Activated T-cell treated with anti-CD3 and anti-CD28 coated beads, Interleukin-2, amount 50 U/mL, for 72 hours (primary cell): ENCODE measurements at regions not wholly inside any gene's neighbourhood (a gene's known extent, or its start where the extent isn't known, plus 50 kb on each side); places are given as distances from the start of the nearest gene placed in this dataset.

Experiments
- ATAC-seq, 2 donors: fragments of 150-1000 bp; cut with Tn5 transposase; replicated peaks in 1 of 2; 2 replicates each; pipeline ENCODE4 v1.10.0; 2021; ENCODE audit warnings: moderate library complexity in 2 of 2, mild to moderate bottlenecking in 1 of 2
- DNase-seq, 2 donors: peaks; one replicate each; pipeline ENCODE4 v3.0.0; 2021 to 2022; ENCODE audit warnings: mixed read lengths in 1 of 2
- H3K27ac Mint-ChIP-seq: one replicate; pipeline ENCODE4 v1.8.0; 2022; ENCODE audit warnings: mild to moderate bottlenecking, moderate library complexity, mixed read lengths
- H3K27me3 Mint-ChIP-seq: one replicate; pipeline ENCODE4 v1.8.0; 2022; ENCODE audit warnings: low read depth, mixed read lengths
- H3K36me3 Mint-ChIP-seq, 2 donors: one replicate each; pipeline ENCODE4 v1.8.0; 2022; ENCODE audit warnings: mixed read lengths in 2 of 2, mild to moderate bottlenecking in 1 of 2; ENCODE audit not compliant: insufficient read depth in 2 of 2
- H3K4me1 Mint-ChIP-seq: one replicate; pipeline ENCODE4 v1.8.0; 2022; ENCODE audit warnings: low read depth, mixed read lengths
- H3K4me3 Mint-ChIP-seq, 2 donors: one replicate each; pipeline ENCODE4 v1.8.0; 2022; ENCODE audit warnings: mild to moderate bottlenecking in 2 of 2, mixed read lengths in 2 of 2, moderate library complexity in 2 of 2
- H3K9me3 Mint-ChIP-seq, 2 donors: one replicate each; pipeline ENCODE4 v1.8.0; 2022; ENCODE audit warnings: mixed read lengths in 2 of 2

DNA sequence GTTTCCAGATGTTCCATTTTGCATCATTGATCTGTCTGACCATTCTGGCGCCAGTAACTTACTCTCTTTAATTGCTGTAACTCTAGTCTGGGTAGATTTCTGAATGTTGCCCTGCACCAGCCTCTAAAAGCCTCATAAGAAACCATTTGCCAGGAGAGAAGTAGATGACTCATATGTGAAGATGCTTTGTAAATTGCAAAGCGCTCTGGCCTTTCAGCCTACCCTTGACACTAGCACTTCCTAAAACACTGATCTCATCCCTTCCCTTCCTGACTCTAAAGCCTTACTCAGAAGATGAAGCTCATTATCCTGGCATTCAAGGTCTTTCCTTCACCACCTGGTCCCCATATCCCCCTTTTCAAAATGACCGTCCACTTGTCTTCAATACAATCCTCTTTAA is 193.2 kb upstream of the MEX3C start:
- Mint-ChIP-seq H3K36me3 (no peaks in the 10 kb centered on the region), H3K27me3 (peaks cover 29% of the 10 kb centered on the region), H3K9me3 (no peaks in the 10 kb centered on the region), H3K27ac (no peak overlapping the region), H3K4me1 (no peaks in the 10 kb centered on the region), H3K4me3 (no peak overlapping the region)
- DNase-seq (no peak), ATAC-seq (peak in 1 of 2 donors; percentile 55)

DNA sequence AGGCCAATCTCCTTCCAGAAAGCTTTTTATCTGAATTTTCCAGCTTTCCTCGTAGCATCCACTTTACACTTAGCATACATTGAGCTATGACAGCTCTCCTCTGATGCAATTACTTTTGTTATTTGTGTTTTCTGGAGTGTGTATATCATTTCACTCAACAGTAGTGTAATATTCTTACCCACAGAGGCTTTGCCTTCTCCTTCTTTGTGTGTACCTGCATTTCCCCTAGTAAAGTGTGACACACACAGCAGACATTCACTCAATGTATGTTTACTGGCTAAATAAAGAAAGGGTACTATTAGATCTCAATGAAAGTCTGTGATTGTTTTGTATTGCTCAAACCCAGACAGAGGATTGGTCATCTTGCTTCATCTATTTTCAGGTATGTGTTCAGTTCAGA is 193.7 kb upstream of the MEX3C start:
- Mint-ChIP-seq H3K27ac (no peak overlapping the region), H3K9me3 (no peaks in the 10 kb centered on the region), H3K4me3 (peak overlapping the region in 1 of 2 donors; percentile 29), H3K27me3 (peaks cover 29% of the 10 kb centered on the region), H3K36me3 (no peaks in the 10 kb centered on the region), H3K4me1 (no peaks in the 10 kb centered on the region)
- peak in 1 of 2 donors; percentile 89 for ATAC-seq
- no peak for DNase-seq

DNA sequence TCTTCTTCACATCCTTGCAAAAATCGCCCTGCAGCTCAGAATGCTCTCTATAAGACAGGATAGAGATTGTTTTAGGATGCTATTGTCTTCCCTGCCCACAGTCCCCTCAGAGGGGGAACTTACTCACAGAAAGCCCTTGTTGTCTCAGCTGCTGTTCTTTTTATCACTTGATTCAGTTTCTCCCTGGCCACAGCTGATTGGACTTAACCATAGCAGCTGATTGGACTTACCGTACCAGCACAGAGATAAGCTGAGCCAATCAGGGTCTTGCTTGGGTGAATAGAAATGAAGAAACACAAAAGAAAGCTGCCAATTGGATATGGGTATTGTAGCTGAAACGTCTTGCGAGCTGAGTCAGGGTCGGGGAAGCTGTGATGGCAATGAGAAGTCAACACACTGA is 194.2 kb upstream of the MEX3C start:
- Mint-ChIP-seq H3K4me3 (no peak overlapping the region), H3K4me1 (no peaks in the 10 kb centered on the region), H3K36me3 (no peaks in the 10 kb centered on the region), H3K9me3 (no peaks in the 10 kb centered on the region), H3K27ac (no peak overlapping the region), H3K27me3 (peaks cover 29% of the 10 kb centered on the region)
- DNase-seq (no peak), ATAC-seq (peak in 1 of 2 donors; percentile 32)

DNA sequence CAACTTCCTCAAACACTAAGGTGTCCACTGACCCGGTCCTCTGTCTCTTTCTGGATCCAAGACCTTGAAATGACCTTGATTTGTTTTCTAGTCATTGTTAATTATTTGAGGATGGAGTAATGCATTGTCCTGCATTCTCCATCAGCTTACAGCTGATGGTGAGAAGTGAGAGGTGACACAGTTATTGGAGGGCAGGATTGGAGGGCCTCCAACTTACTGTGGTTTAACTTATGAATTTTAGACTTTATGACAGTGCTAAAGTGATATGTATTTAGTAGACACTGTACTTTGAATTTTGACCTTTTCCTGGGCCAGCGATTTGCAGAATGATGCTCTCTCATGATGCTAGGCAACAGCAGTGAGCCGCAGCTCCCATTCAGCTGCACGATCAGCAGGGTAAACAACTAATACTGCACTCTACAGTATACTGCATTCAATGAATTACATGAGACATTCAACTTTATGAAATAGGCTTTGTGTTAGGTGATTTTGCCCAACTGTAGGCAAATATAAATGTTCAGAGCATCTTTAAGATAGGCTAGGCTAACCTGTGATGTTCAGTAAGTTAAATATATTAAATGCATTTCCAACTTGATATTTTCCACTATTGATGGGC is 200.0 kb upstream of the MEX3C start:
- DNase-seq = no peak
- Mint-ChIP-seq H3K9me3 (no peaks in the 10 kb centered on the region), H3K27me3 (peaks cover 17% of the 10 kb centered on the region), H3K4me3 (no peak overlapping the region), H3K27ac (no peak overlapping the region), H3K36me3 (no peaks in the 10 kb centered on the region), H3K4me1 (no peaks in the 10 kb centered on the region)
- no peak for ATAC-seq

DNA sequence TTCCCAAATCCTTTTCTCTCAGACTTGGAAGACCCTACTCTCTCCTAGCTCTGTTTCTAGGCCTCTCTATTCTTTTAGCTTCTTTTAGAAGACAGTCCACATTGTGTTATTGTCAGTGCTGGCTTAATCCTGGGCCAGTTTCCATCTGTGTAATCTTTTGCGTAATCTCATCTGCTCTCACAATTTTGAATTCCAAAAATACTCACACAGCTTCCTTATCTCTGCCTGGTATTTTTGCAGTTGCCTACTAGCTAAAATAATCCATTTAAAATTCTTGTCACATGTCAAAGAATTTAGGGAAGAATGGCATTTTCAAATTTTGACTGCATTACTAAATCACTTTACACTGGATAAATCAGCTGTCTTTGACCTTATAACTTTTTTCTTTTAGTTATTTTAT is 200.6 kb upstream of the MEX3C start:
- Mint-ChIP-seq H3K27me3 (peaks cover 16% of the 10 kb centered on the region), H3K9me3 (no peaks in the 10 kb centered on the region), H3K36me3 (no peaks in the 10 kb centered on the region), H3K4me1 (no peaks in the 10 kb centered on the region), H3K4me3 (no peak overlapping the region), H3K27ac (no peak overlapping the region)
- ATAC-seq = no peak
- no peak for DNase-seq

DNA sequence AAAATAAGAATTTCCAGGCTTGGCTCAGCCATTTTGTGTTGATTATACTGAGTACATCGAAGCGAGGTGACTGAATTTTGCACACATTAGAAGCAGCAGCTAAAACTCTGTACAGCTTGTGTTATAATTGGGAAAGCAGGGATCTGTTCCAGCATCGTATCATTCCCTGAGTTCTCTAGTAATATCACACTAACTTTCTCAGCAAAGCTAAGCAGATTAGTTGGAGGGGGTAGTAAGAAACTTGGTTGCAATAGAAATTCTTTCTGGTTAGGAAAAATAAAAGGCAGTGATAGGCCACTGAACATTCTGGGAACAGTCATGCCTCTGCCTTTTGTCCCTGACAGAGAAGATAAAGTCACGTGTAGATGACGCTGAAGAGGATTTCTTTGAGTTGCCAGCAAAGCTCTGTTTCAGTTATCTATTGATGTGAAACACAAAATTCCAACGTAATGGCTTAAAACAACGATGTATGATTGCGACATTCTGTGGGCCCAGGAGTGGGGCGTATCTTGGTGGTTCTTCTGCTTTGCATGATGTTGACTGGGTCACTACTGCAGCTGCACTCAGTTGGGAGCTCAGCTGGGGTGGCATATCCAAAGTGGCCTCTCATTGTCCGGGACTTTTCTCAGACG is 202.1 kb upstream of the MEX3C start:
- no peak for ATAC-seq
- Mint-ChIP-seq H3K27ac (no peak overlapping the region), H3K36me3 (no peaks in the 10 kb centered on the region), H3K4me3 (no peak overlapping the region), H3K4me1 (no peaks in the 10 kb centered on the region), H3K9me3 (no peaks in the 10 kb centered on the region), H3K27me3 (peaks cover 6% of the 10 kb centered on the region)
- no peak for DNase-seq

DNA sequence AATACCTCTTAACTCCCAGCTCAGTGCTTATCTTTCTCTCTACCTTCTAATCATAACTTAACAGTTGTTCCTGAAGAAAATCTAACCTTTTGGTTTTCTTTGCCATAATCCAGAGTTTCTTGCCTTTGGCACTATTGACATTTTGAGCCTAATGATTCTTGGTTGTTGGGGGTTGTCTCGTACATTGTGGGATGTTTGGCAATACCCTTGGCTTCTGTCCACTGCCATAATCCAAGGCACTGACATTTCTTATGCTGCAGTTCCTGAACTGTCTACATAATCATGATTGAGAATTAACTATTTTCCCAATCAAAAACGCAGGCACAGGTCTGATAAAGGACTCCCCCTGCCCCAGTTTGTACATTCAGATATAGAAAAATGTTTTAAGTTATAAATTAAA is 203.2 kb upstream of the MEX3C start:
- H3K9me3 Mint-ChIP-seq = no peaks in the 10 kb centered on the region
- H3K4me1 Mint-ChIP-seq = no peaks in the 10 kb centered on the region
- ATAC-seq (no peak), DNase-seq (no peak)
- no peak overlapping the region for H3K27ac Mint-ChIP-seq
- no peak overlapping the region for H3K4me3 Mint-ChIP-seq
- peaks cover 6% of the 10 kb centered on the region for H3K27me3 Mint-ChIP-seq
- H3K36me3 Mint-ChIP-seq = no peaks in the 10 kb centered on the region

DNA sequence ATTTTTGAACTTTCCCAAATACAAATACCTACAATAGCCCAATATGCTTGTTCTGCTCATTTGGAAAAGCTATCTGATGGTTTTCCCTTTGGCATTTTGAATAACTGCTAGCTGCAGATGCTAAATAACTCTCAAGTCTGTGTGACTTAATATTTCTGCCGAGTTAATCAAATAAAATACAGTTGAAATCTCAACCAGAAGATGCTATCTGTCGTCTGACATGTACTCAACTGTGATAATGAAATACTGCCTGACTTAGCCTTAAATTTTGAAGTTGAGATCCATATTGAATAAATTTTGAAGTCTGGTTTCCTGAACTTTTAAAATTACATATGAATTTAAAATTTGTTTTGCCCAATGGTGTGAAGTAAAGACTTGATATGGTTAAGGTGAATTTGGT is 204.4 kb upstream of the MEX3C start:
- Mint-ChIP-seq H3K27ac (no peak overlapping the region), H3K27me3 (peaks cover 6% of the 10 kb centered on the region), H3K9me3 (no peaks in the 10 kb centered on the region), H3K36me3 (no peaks in the 10 kb centered on the region), H3K4me1 (no peaks in the 10 kb centered on the region), H3K4me3 (no peak overlapping the region)
- DNase-seq (no peak), ATAC-seq (no peak)

DNA sequence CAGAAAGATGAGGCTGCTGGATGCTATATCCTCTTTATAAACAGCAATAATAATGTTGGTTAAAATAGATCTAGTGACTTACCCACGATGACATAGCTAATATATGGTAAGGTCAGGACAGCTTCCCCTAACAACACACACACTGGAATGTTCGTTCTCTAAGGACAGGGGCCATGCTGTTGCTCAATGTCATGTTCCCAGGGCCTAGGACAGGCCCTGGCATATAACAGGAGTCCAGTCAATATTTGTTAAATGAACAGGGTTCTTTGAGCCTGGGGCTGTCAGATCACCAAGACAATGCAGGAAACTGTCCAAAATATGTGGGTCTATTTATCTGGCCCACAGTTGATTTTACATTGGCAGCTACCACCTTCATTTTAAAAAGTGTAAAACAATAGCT is 207.1 kb upstream of the MEX3C start:
- Mint-ChIP-seq H3K4me1 (no peaks in the 10 kb centered on the region), H3K27ac (no peak overlapping the region), H3K9me3 (no peaks in the 10 kb centered on the region), H3K4me3 (no peak overlapping the region), H3K36me3 (no peaks in the 10 kb centered on the region), H3K27me3 (no peaks in the 10 kb centered on the region)
- no peak for ATAC-seq
- no peak for DNase-seq

DNA sequence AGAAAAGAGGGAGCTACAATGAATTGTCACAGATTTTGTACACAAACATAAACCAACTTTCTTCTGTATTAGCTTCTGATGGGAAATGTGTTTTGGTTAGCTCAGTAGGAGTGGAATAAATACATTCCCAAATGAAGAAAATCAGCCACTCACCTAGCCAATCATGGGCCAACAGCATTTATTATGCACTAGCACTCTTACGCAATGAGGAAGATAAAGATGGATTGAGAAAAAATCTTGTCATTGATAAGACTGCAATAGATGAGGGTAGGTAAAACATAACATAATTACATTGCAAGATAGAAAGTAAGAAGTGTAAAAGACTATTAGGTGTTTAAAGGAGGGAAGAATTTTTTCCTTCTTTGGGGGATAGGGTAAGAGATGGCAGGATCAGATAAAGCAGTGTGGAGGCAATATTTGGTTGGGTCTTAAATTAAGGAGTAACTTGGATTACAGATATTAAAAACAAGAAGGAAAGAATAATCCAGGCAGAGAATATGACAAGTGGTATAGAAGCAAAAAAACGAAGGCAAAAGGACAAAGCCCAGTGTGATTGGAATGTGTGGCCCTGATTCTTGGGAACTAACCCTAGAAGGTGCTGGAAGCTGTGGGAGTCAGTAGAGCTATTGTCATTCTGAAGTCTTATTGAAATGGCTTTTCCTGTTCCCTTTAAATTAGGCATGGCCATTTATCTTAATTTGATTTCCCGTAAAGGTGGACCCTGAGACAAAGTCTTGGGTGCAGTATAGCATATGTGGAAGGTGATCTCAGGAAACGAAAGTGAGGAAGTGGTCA is 208.4 kb upstream of the MEX3C start:
- H3K9me3 Mint-ChIP-seq = no peaks in the 10 kb centered on the region
- peak overlapping the region; percentile 16 for H3K27ac Mint-ChIP-seq
- DNase-seq (no peak), ATAC-seq (no peak)
- no peaks in the 10 kb centered on the region for H3K36me3 Mint-ChIP-seq
- no peaks in the 10 kb centered on the region for H3K27me3 Mint-ChIP-seq
- H3K4me3 Mint-ChIP-seq = no peak overlapping the region
- no peaks in the 10 kb centered on the region for H3K4me1 Mint-ChIP-seq

DNA sequence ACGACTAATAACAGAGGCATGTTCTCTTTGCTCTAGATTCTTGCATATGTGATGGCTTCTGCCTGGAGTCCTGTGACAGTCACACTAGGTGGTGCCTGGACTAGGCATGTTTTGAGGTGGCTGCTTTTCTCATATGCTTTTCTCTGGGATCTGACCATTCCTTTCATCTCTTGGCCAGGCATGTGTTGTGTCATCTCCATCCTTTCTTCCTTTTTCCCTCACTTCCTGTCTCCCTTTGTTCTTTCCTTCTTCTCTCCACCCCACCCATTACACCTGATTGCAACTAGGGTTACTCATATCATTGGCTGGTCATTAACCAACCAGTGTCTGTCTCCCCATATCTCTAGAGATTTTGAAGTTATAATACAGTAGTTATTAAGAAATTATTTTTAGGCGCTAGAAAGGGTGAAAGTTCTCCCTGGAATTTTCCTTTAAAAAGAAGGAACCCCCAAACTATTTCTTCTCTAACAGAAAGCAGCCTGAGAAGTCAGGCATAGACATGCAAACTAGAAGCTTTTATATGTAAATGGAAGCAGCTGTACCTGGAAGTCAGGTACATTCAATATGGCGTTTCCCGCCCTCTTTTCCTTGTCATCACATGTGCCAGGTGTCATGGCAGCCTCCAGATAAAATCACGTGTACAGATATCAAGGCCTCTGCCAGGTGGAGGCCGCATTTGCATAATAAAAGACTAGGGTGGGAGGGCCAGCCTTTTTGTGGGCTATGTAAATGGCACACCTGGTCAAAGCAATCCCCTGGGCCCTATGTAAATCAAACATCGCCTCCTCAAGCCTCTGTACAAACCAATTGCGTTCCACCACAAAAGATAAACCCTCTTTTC is 220.4 kb upstream of the MEX3C start:
- Mint-ChIP-seq H3K4me1 (no peaks in the 10 kb centered on the region), H3K4me3 (no peak overlapping the region), H3K27me3 (peaks cover 7% of the 10 kb centered on the region), H3K36me3 (no peaks in the 10 kb centered on the region), H3K27ac (no peak overlapping the region), H3K9me3 (no peaks in the 10 kb centered on the region)
- no peak for DNase-seq
- ATAC-seq = no peak

DNA sequence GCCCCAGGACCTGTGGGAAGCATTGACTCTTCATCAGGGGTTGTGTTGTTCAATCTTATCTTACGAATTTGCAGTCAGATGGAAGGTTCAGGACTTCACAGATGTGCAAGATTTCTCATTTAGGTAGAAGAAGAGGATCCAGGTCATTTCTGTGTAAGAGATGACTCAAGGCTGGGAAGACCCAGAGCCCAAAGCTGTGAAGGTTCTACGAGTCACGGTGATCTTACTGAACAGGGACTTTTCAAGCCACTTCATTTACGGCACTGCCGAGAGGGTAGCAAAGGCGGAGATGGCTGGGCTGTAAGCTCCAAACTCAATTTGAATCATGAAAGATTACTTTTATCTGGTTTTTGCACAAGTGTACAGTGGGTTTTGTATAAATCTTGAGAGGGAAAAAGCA is 228.0 kb upstream of the MEX3C start:
- peak; percentile 94 to 96 for ATAC-seq
- Mint-ChIP-seq H3K9me3 (peaks cover under 1 to 3% of the 10 kb centered on the region in 2 donors), H3K27ac (peak overlapping the region; percentile 94), H3K27me3 (peaks cover 15% of the 10 kb centered on the region), H3K36me3 (no peaks in the 10 kb centered on the region), H3K4me3 (peak overlapping the region; percentile 19 to 56), H3K4me1 (peaks cover 17% of the 10 kb centered on the region)
- DNase-seq = peak; percentile 23 to 49

DNA sequence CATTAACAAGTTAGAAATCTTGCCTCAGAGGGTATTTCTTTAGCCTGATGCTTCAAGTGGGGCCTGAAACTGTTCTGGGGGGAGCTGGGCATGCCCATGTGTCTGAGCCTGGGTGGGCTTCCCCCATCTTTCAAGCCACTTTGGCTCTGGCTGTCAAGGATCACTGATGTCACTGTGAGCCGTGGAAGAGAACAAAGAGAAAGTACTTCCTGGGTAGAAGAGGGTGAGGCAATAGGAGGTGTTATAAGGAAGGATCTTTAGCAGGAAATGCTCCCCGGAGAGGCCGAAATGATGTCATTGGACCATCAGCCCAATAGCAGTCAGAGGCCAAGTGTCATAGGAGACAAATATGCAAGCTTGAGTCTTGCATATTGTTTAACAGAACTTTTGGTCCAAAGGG is 228.4 kb upstream of the MEX3C start:
- Mint-ChIP-seq H3K4me1 (peaks cover 17% of the 10 kb centered on the region), H3K4me3 (peak overlapping the region; percentile 16 to 56), H3K36me3 (no peaks in the 10 kb centered on the region), H3K27me3 (peaks cover 15% of the 10 kb centered on the region), H3K9me3 (peaks cover 2 to 3% of the 10 kb centered on the region in 2 donors), H3K27ac (peak overlapping the region; percentile 94)
- ATAC-seq (peak in 1 of 2 donors; percentile 62), DNase-seq (peak in 1 of 2 donors; percentile 31)
